GM19328 (cell line): ENCODE measurements at regions not wholly inside any gene's neighbourhood (a gene's known extent, or its start where the extent isn't known, plus 50 kb on each side); places are given as distances from the start of the nearest gene placed in this dataset.
"Not testable (repeated sequence)": the region's sequence is repeated elsewhere in the genome, so short reads cannot be mapped to it uniquely, and the experiment has no call there.

Experiments used
- ATAC-seq: cut with Tn5 transposase; IDR thresholded peaks from one replicate; pipeline ENCODE4 v1.9.1; 2021; ENCODE audit warnings: mild to moderate bottlenecking, moderate library complexity; ENCODE audit not compliant: unreplicated experiment

DNA sequence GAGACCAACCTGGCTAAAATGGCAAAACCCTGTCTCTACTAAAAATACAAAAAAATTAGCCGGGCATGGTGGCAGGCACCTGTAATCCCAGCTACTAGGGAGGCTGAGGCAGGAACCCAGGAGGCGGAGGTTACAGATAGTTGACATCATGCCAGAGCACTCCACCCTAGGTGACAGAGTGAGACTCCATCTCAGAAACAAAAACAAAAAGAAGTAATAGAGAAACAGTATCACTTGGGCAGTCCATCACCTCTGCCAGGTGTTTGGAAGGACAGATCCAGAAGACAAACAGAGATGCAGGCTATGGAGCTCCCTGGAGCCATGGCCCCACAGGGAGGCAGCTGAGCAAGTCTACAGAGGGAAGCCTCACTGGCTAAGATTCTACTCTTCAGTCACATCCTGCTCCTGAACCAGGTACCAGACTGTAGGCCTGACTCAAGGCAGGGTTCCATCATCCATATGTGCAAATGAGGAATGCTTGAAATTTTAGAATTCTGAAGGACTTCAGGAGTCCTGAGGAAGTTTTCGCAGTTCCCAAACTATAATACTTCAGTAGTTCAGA is 81.4 kb upstream of the CPEB2 start:
- ATAC-seq = no peak

DNA sequence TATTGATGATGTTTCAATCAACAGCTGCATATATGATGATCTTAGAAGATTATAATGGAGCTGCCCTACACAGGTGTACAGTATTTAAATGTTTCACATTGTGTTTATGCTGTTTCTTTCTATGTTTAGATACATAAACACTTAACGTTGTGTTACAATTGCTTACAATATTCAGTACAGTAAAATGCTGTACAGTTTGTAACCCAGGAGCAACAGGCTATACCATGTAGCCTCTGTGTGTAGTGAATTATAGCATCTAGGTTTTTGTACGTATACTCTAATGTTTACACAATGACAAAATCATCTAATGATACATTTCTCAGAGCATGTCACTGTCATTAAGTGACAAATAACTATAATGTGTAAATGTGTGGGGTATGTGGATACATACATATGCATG is 80.5 kb upstream of the CPEB2 start:
- ATAC-seq = not testable (repeated sequence)

DNA sequence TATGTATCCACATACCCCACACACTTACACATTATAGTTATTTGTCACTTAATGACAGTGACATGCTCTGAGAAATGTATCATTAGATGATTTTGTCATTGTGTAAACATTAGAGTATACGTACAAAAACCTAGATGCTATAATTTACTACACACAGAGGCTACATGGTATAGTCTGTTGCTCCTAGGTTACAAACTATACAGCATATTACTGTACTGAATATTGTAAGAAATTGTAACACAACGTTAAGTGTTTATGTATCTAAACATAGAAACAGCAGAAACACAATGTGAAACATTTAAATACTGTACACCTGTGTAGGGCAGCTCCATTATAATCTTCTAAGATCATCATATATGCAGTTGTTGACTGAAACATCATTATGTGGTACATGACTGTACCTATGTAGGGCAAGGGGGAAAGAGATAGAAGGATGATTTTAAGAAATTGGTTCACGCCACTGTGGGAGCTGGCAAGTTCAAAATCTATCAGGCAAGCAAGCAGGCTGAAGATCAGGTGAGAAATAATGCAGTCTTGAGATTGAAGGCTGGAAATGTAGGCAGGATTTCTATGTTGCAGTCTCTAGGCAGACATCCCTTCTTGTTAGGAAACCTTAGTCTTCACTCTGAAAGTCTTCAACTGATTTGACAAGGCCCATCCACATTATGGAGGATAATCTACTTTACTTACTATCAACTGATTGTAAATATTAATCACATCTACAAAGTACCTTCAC is 78.0 kb upstream of the CPEB2 start:
- no peak for ATAC-seq

DNA sequence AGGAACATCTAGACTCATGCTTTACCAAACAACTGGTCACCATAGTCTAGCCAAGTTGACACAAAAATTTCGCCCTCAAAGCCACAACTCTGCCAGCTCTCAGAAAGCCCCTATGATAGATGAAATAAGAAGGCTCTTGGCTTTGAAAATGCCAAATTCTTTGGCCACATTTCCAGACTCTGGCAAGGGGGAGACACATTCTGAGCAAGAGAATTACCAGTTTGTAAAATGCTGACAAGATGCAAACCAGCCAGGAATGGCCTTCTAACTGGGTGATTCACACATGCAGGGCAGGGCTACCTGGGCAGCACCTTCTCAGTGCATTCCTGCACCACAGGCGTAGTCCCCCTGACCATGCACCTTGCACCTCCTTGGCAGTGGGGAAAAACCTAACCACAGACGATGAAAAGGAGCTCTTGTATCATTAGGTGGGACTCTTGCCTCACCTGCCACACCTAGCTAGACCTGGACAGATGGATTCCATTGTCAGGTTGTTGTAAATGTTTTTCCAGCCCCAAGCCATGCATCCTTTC is 77.4 kb upstream of the CPEB2 start:
- ATAC-seq = no peak

DNA sequence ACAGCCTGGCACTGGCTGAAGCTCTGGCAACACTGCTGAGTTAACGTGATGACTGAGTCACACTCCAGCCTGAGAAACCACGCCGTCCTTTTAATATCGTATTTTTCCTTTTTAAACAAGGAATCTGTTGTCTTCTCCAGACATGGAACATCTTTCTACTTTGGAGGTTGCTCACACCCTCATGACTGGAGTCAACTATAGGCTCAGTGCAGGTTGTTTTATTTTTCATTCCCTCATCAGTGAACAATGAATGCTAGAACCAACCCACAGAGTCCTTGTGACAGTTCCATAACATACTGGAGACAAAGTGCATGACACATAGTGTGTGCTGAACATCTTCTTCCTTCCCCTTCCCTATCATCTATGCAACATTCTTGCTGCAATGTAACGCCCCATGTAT is 76.8 kb upstream of the CPEB2 start:
- no peak for ATAC-seq

DNA sequence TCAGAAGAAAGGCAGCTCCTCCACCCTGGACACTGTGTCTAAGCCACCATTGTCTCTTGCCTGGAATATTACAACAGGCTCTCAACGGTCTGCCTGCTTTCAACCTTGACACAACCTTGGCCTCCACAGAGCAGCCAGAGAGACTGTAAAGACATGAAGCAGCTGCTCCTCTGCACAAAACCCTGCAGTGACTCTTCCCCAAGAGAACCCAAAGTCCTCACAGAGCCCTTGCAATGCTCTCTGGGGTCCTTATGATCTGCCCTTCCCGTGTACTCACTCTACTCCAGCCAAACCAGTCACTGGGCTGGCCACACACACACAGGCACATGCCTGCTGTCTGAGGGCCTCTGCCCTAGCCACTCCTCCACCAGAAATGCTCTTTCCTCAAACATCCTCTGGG is 75.9 kb upstream of the CPEB2 start:
- no peak for ATAC-seq

DNA sequence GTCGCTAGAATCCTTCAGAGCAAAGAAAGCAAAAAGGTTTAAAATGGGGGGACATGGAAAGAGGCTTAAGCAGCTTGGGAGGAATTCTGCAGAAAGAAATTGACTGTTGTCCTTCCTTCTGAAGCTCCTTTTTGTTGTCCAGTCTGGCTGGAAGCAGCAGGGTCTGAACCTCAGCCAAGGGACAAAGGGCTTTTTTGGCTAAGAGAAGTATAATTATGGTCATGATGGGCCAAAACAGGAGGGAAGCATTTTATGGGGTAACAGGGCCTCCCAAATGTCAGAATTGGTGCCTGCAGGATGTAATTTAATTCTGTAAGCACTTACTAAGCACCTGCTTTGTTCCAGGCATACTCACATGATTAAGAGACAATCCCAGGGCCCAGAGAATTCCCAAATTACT is 74.2 kb upstream of the CPEB2 start:
- ATAC-seq = no peak

DNA sequence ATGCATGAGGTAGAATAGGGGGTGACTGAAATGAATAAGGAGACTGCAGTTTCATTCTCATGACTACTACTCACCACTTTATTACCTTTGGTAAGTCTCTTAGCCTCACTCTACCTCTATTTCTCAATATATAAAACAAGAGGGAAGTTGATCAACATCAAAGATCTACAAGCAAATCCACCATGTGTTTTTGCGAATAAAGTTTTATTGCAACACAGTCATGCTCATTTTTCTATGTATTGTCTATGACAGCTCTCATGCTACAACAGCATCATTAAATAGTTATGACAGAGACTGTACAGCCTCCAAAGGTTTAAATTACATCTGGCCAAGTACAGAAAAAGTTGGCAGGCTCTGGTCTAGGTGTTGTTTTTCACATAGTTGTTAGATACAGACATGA is 72.6 kb upstream of the CPEB2 start:
- no peak for ATAC-seq

DNA sequence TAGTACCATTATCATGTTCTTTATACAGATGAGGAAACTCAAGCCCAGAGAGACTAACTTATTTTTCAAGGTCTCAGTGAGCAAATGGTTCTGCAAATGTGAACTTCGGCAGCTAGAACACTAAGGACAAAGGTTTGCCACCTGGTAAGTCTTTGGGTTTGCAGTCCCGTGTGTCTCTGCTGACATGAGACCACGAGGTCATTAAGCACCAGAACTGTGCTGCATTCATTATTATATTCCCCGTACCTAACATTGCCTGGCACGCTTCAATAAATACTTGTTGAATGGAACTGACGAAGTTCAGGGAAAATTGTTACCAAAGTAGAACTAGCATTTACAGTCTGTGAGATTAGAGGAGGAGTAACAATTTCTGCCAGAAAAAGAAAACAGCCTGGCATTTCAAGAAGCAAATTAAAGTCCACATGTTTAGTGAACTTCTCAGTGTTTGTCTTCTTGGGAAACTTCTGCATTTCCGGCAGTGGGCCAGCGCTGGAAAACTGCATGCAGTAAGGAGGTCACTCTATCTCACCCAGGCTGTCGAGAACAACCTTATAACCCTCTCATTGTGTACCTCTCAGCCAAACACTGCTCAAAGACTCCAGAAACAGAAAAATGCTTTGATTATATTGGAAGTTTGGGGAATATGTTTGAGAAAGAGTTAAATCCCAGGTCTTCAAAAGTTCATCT is 67.4 kb upstream of the CPEB2 start:
- no peak for ATAC-seq

DNA sequence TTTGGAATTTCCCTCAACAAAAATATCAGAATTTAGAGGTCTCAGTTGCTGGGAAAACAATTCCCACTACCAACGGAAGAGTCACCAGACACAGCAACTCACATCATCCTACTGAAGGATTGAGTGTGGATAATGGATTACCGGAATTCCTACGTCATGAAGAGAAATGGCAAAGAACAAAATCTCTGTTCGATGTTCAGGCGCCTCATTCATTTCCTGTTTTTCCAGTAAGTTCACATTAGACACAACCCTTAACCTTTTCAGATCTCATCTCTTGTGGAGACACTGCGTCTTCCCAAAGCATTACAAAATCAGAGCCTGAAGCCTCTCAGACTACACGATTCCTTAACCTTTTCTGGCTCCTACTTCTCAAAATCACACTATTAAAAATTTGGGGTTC is 58.5 kb upstream of the CPEB2 start:
- ATAC-seq = no peak

DNA sequence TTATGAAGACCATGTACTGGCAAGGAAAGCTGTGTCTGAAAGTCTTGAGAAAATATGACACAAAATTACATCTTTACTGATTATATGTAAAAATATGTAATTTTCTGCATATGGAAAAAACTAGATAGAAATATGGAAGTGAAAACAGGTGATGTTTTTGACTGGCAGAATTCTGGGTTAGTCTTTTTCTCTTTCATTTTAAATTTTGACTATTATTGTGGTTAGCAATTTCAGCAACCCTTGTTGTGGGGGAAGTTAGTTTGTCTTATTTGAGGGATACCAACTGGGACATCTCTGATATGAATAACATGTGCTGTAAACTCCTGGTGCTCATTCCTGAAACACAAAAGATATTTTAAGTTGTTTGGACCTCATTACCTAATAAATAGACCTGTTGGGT is 49.9 kb upstream of the CPEB2 start:
- peak; percentile 70 for ATAC-seq
